ENCODE measurements at regions not wholly inside any gene's neighbourhood (a gene's known extent, or its start where the extent isn't known, plus 50 kb on each side); places are given as distances from the start of the nearest gene placed in this dataset.
A peak's percentile ranks its signal among the peaks of the same experiment; 100 is the strongest.

- TF ChIP-seq CTCF (IDR thresholded peaks at IDR 0.05) = no peak
- ATAC-seq (no peak), DNase-seq (no peak)
- Histone ChIP-seq H3K9me3 (no peaks in the 10 kb centered on the region), H3K36me3 (ENCODE audit: insufficient read depth in 1 of 2, low read depth in 1 of 2) (no peaks in the 10 kb centered on the region), H3K4me1 (no peaks in the 10 kb centered on the region), H3K27ac (no peak overlapping the region), H3K4me3 (no peak overlapping the region), H3K27me3 (ENCODE audit: insufficient read depth in 3 of 3, low read length in 2 of 3) (no peaks in the 10 kb centered on the region)
- 35 to 78% (median 73%) methylated on average over 2 of the region's 2 CpGs for WGBS, 3 donors
- intact Hi-C loops (cut with DNase I) = no loop called here
These were observed 102.2 kb upstream of the RND3 start for GRCh38 chr2:150589681-150590080.

- Histone ChIP-seq H3K4me3 (no peak overlapping the region), H3K27ac (no peak overlapping the region), H3K4me1 (no peaks in the 10 kb centered on the region), H3K36me3 (ENCODE audit: insufficient read depth in 1 of 2, low read depth in 1 of 2) (no peaks in the 10 kb centered on the region), H3K9me3 (no peaks in the 10 kb centered on the region), H3K27me3 (ENCODE audit: insufficient read depth in 3 of 3, low read length in 2 of 3) (no peaks in the 10 kb centered on the region)
- no peak for TF ChIP-seq CTCF (IDR thresholded peaks at IDR 0.05)
- DNase-seq = no peak
- no peak for ATAC-seq
- WGBS, 3 donors = 85 to 91% (median 88%) methylated on average over 2 of the region's 2 CpGs
- intact Hi-C loops (cut with DNase I) = no loop called here
These were observed 101.0 kb upstream of the RND3 start for GRCh38 chr2:150588506-150588870.

- TF ChIP-seq CTCF (IDR thresholded peaks at IDR 0.05) = no peak
- DNase-seq (no peak), ATAC-seq (no peak)
- 29 to 38% (median 31%) methylated on average over 10 of the region's 10 CpGs for WGBS, 3 donors
- Histone ChIP-seq H3K27ac (no peak overlapping the region), H3K9me3 (no peaks in the 10 kb centered on the region), H3K4me1 (no peaks in the 10 kb centered on the region), H3K27me3 (ENCODE audit: insufficient read depth in 3 of 3, low read length in 2 of 3) (no peaks in the 10 kb centered on the region), H3K4me3 (no peak overlapping the region), H3K36me3 (ENCODE audit: insufficient read depth in 1 of 2, low read depth in 1 of 2) (no peaks in the 10 kb centered on the region)
- intact Hi-C loops (cut with DNase I) = no loop called here
These were observed 100.4 kb upstream of the RND3 start for GRCh38 chr2:150587547-150588505.

GRCh38 chr2:150586858-150587257, 99.4 kb upstream of the RND3 start:
- no peak for TF ChIP-seq CTCF (IDR thresholded peaks at IDR 0.05)
- intact Hi-C loops (cut with DNase I) = no loop called here
- peak in 3 of 4 donors; percentile 38 to 66 (median 50) for ATAC-seq

More at GRCh38 chr2:150586858-150587257, 99.4 kb upstream of the RND3 start:
- Histone ChIP-seq H3K4me3 (no peak overlapping the region), H3K27ac (no peak overlapping the region), H3K27me3 (ENCODE audit: insufficient read depth in 3 of 3, low read length in 2 of 3) (no peaks in the 10 kb centered on the region), H3K36me3 (ENCODE audit: insufficient read depth in 1 of 2, low read depth in 1 of 2) (no peaks in the 10 kb centered on the region), H3K4me1 (no peaks in the 10 kb centered on the region), H3K9me3 (no peaks in the 10 kb centered on the region)
- 36 to 54% (median 36%) methylated on average over 3 of the region's 3 CpGs for WGBS, 3 donors
- no peak for DNase-seq
